ENCODE measurements at regions not wholly inside any gene's neighbourhood (a gene's known extent, or its start where the extent isn't known, plus 50 kb on each side); places are given as distances from the start of the nearest gene placed in this dataset.
A peak's percentile ranks its signal among the peaks of the same experiment; 100 is the strongest.

- WGBS, 2 donors (ENCODE audit: extremely low coverage in 2 of 2, insufficient read length in 2 of 2, insufficient replicate concordance in 1 of 2) = no CpG with 5 or more reads among the region's 8 CpGs
- peaks cover under 1% of the 10 kb centered on the region for H3K79me1 ChIP-seq (ENCODE audit: low read depth, low read length)
- H3K4ac ChIP-seq (ENCODE audit: low read length) = no peak overlapping the region
Measured at GRCh38 chr18:46329736-46330246, 225.6 kb downstream of the HAUS1 start.

GRCh38 chr18:46331316-46331715 is 227.1 kb downstream of the HAUS1 start:
- Histone ChIP-seq H3K79me1 (ENCODE audit: low read depth, low read length) (peaks cover 3% of the 10 kb centered on the region), H3K4me3 (ENCODE audit: low read length in 2 of 2) (no peak overlapping the region), H2BK12ac (ENCODE audit: low read length) (no peak overlapping the region), H2BK5ac (ENCODE audit: low read length) (no peak overlapping the region), H2AK5ac (ENCODE audit: low read depth, low read length) (no peak overlapping the region), H3K4me2 (ENCODE audit: insufficient read depth, low read length, poor library complexity, severe bottlenecking) (no peak overlapping the region), H2BK15ac (ENCODE audit: low read length) (no peak overlapping the region), H4K8ac (ENCODE audit: low read depth, low read length) (no peak overlapping the region), H3K36me3 (replicated peaks in 1 of 2; ENCODE audit: control insufficient read depth in 2 of 2, insufficient read depth in 2 of 2, low read length in 2 of 2) (no peaks in the 10 kb centered on the region), H3K18ac (ENCODE audit: low read length) (no peak overlapping the region), H3K4me1 (ENCODE audit: control insufficient read depth in 2 of 2, insufficient read depth in 1 of 2, low read depth in 1 of 2, low read length in 2 of 2) (peaks cover 14 to 20% of the 10 kb centered on the region in 2 donors), H3K9ac (ENCODE audit: low read depth, low read length, poor library complexity) (no peak overlapping the region), H2BK120ac (ENCODE audit: low read depth, low read length) (no peak overlapping the region), H3K4ac (ENCODE audit: low read length) (no peak overlapping the region), H4K91ac (ENCODE audit: low read depth, low read length, poor library complexity) (no peak overlapping the region), H3K27me3 (ENCODE audit: control insufficient read depth in 3 of 3, insufficient read depth in 3 of 3, low read depth in 1 of 3, low read length in 3 of 3) (no peaks in the 10 kb centered on the region), H2AFZ (ENCODE audit: low read length) (no peak overlapping the region), H3K23ac (ENCODE audit: low read depth, low read length, poor library complexity) (no peak overlapping the region), H3K27ac (replicated peaks; ENCODE audit: low read length) (no peak overlapping the region), H3K9me3 (replicated peaks in 1 of 2; ENCODE audit: control insufficient read depth in 2 of 2, insufficient read depth in 1 of 2, low read depth in 1 of 2, low read length in 2 of 2) (no peaks in the 10 kb centered on the region), H3K14ac (ENCODE audit: low read length) (no peak overlapping the region)
- WGBS, 2 donors (ENCODE audit: extremely low coverage in 2 of 2, insufficient read length in 2 of 2, insufficient replicate concordance in 1 of 2) = no CpG with 5 or more reads among the region's 1 CpG
- DNase-seq (ENCODE audit: low spot score) = no peak

More at GRCh38 chr18:46329736-46330246, 225.6 kb downstream of the HAUS1 start:
- no peaks in the 10 kb centered on the region for H3K36me3 ChIP-seq (replicated peaks in 1 of 2; ENCODE audit: control insufficient read depth in 2 of 2, insufficient read depth in 2 of 2, low read length in 2 of 2)
- no peak overlapping the region for H3K18ac ChIP-seq (ENCODE audit: low read length)
- H2BK5ac ChIP-seq (ENCODE audit: low read length) = no peak overlapping the region
- H3K9me3 ChIP-seq (replicated peaks in 1 of 2; ENCODE audit: control insufficient read depth in 2 of 2, insufficient read depth in 1 of 2, low read depth in 1 of 2, low read length in 2 of 2) = no peaks in the 10 kb centered on the region
- H2AFZ ChIP-seq (ENCODE audit: low read length) = no peak overlapping the region
- no peak overlapping the region for H3K4me3 ChIP-seq (ENCODE audit: low read length in 2 of 2)
- H3K27ac ChIP-seq (replicated peaks; ENCODE audit: low read length) = no peak overlapping the region
- no peak overlapping the region for H2BK120ac ChIP-seq (ENCODE audit: low read depth, low read length)
- no peak overlapping the region for H4K91ac ChIP-seq (ENCODE audit: low read depth, low read length, poor library complexity)
- peak overlapping the region; percentile 72 for H3K14ac ChIP-seq (ENCODE audit: low read length)
- H4K8ac ChIP-seq (ENCODE audit: low read depth, low read length) = no peak overlapping the region
- DNase-seq (ENCODE audit: low spot score) = no peak
- H3K23ac ChIP-seq (ENCODE audit: low read depth, low read length, poor library complexity) = no peak overlapping the region
- peaks cover 13% of the 10 kb centered on the region in 2 donors for H3K4me1 ChIP-seq (ENCODE audit: control insufficient read depth in 2 of 2, insufficient read depth in 1 of 2, low read depth in 1 of 2, low read length in 2 of 2)
- H2AK5ac ChIP-seq (ENCODE audit: low read depth, low read length) = no peak overlapping the region
- H3K27me3 ChIP-seq (ENCODE audit: control insufficient read depth in 3 of 3, insufficient read depth in 3 of 3, low read depth in 1 of 3, low read length in 3 of 3) = no peaks in the 10 kb centered on the region
- no peak overlapping the region for H3K4me2 ChIP-seq (ENCODE audit: insufficient read depth, low read length, poor library complexity, severe bottlenecking)
- no peak overlapping the region for H3K9ac ChIP-seq (ENCODE audit: low read depth, low read length, poor library complexity)
- H2BK12ac ChIP-seq (ENCODE audit: low read length) = no peak overlapping the region
- no peak overlapping the region for H2BK15ac ChIP-seq (ENCODE audit: low read length)

- Histone ChIP-seq H3K36me3 (replicated peaks in 1 of 2; ENCODE audit: control insufficient read depth in 2 of 2, insufficient read depth in 2 of 2, low read length in 2 of 2) (no peaks in the 10 kb centered on the region), H2BK15ac (ENCODE audit: low read length) (no peak overlapping the region), H3K27ac (replicated peaks; ENCODE audit: low read length) (no peak overlapping the region), H3K27me3 (ENCODE audit: control insufficient read depth in 3 of 3, insufficient read depth in 3 of 3, low read depth in 1 of 3, low read length in 3 of 3) (no peaks in the 10 kb centered on the region), H3K4me2 (ENCODE audit: insufficient read depth, low read length, poor library complexity, severe bottlenecking) (no peak overlapping the region), H2BK12ac (ENCODE audit: low read length) (no peak overlapping the region), H3K79me1 (ENCODE audit: low read depth, low read length) (peaks cover 3% of the 10 kb centered on the region), H3K4me1 (ENCODE audit: control insufficient read depth in 2 of 2, insufficient read depth in 1 of 2, low read depth in 1 of 2, low read length in 2 of 2) (peaks cover 16 to 26% of the 10 kb centered on the region in 2 donors), H3K9ac (ENCODE audit: low read depth, low read length, poor library complexity) (no peak overlapping the region), H3K4me3 (ENCODE audit: low read length in 2 of 2) (no peak overlapping the region), H2BK5ac (ENCODE audit: low read length) (no peak overlapping the region), H2AFZ (ENCODE audit: low read length) (no peak overlapping the region), H3K14ac (ENCODE audit: low read length) (no peak overlapping the region), H2BK120ac (ENCODE audit: low read depth, low read length) (no peak overlapping the region), H3K18ac (ENCODE audit: low read length) (no peak overlapping the region), H3K9me3 (replicated peaks in 1 of 2; ENCODE audit: control insufficient read depth in 2 of 2, insufficient read depth in 1 of 2, low read depth in 1 of 2, low read length in 2 of 2) (no peaks in the 10 kb centered on the region), H3K23ac (ENCODE audit: low read depth, low read length, poor library complexity) (no peak overlapping the region), H4K8ac (ENCODE audit: low read depth, low read length) (no peak overlapping the region), H4K91ac (ENCODE audit: low read depth, low read length, poor library complexity) (no peak overlapping the region), H3K4ac (ENCODE audit: low read length) (no peak overlapping the region), H2AK5ac (ENCODE audit: low read depth, low read length) (no peak overlapping the region)
- DNase-seq (ENCODE audit: low spot score) = no peak
- no CpG with 5 or more reads among the region's 6 CpGs for WGBS, 2 donors (ENCODE audit: extremely low coverage in 2 of 2, insufficient read length in 2 of 2, insufficient replicate concordance in 1 of 2)
Measured at GRCh38 chr18:46332286-46332801, 228.2 kb downstream of the HAUS1 start.

- no peak overlapping the region for H4K8ac ChIP-seq (ENCODE audit: low read depth, low read length)
- H3K9me3 ChIP-seq (replicated peaks in 1 of 2; ENCODE audit: control insufficient read depth in 2 of 2, insufficient read depth in 1 of 2, low read depth in 1 of 2, low read length in 2 of 2) = no peaks in the 10 kb centered on the region
- no peaks in the 10 kb centered on the region for H3K27me3 ChIP-seq (ENCODE audit: control insufficient read depth in 3 of 3, insufficient read depth in 3 of 3, low read depth in 1 of 3, low read length in 3 of 3)
- H3K23ac ChIP-seq (ENCODE audit: low read depth, low read length, poor library complexity) = no peak overlapping the region
- H3K4me3 ChIP-seq (ENCODE audit: low read length in 2 of 2) = peak overlapping the region in 1 of 2 donors; percentile 70
- WGBS, 2 donors (ENCODE audit: extremely low coverage in 2 of 2, insufficient read length in 2 of 2, insufficient replicate concordance in 1 of 2) = no CpG with 5 or more reads among the region's 9 CpGs
- peak overlapping the region; percentile 89 for H3K4me2 ChIP-seq (ENCODE audit: insufficient read depth, low read length, poor library complexity, severe bottlenecking)
- H2BK12ac ChIP-seq (ENCODE audit: low read length) = peak overlapping the region; percentile 41
- H2AFZ ChIP-seq (ENCODE audit: low read length) = peak overlapping the region; percentile 93
- peaks cover 3% of the 10 kb centered on the region for H3K79me1 ChIP-seq (ENCODE audit: low read depth, low read length)
- H2BK5ac ChIP-seq (ENCODE audit: low read length) = no peak overlapping the region
- H2BK15ac ChIP-seq (ENCODE audit: low read length) = no peak overlapping the region
- DNase-seq (ENCODE audit: low spot score) = no peak
- no peak overlapping the region for H3K4ac ChIP-seq (ENCODE audit: low read length)
- H3K4me1 ChIP-seq (ENCODE audit: control insufficient read depth in 2 of 2, insufficient read depth in 1 of 2, low read depth in 1 of 2, low read length in 2 of 2) = peaks cover 18 to 32% of the 10 kb centered on the region in 2 donors
- no peak overlapping the region for H3K14ac ChIP-seq (ENCODE audit: low read length)
- peak overlapping the region; percentile 60 for H3K18ac ChIP-seq (ENCODE audit: low read length)
- H3K36me3 ChIP-seq (replicated peaks in 1 of 2; ENCODE audit: control insufficient read depth in 2 of 2, insufficient read depth in 2 of 2, low read length in 2 of 2) = no peaks in the 10 kb centered on the region
- peak overlapping the region; percentile 31 for H3K9ac ChIP-seq (ENCODE audit: low read depth, low read length, poor library complexity)
- no peak overlapping the region for H4K91ac ChIP-seq (ENCODE audit: low read depth, low read length, poor library complexity)
- no peak overlapping the region for H2AK5ac ChIP-seq (ENCODE audit: low read depth, low read length)
- no peak overlapping the region for H3K27ac ChIP-seq (replicated peaks; ENCODE audit: low read length)
- no peak overlapping the region for H2BK120ac ChIP-seq (ENCODE audit: low read depth, low read length)
Measured at GRCh38 chr18:46332921-46333341, 228.7 kb downstream of the HAUS1 start.
